IMR-90 (cell line): ENCODE measurements at regions not wholly inside any gene's neighbourhood (a gene's known extent, or its start where the extent isn't known, plus 50 kb on each side); places are given as distances from the start of the nearest gene placed in this dataset.

Source experiments
- ATAC-seq: fragments of 200-7000 bp; cut with Tn5 transposase; 2 replicates; pipeline ENCODE4 v1.9.1; 2020; ENCODE audit warnings: low read depth, mild to moderate bottlenecking, moderate library complexity
- BruUV-seq: library from RNA; stranded (reverse); fragments of 400-500 nt; replicated peaks from 2 replicates; lab custom pipeline; 2021; lab: Mats Ljungman, UMichigan
- CTCF ChIA-PET: fragments of 300-600 bp; formaldehyde crosslinking; extraction: SDS; loops from one replicate; lab custom pipeline; 2021; ENCODE audit warnings: antibody characterized with exemption; lab: Yijun Ruan, JAX
- POLR2A ChIA-PET: fragments of 300-600 bp; sonication (Branson Sonifier 250); formaldehyde crosslinking; loops from one replicate; lab custom pipeline; 2022; ENCODE audit warnings: antibody characterized with exemption; ENCODE audit not compliant: unreplicated experiment; lab: Charles Lee
- DNase-seq: peaks from one replicate; pipeline ENCODE4 v3.0.0; 2013
- H2AFZ ChIP-seq: replicated peaks from 2 replicates; pipeline ENCODE3; 2013; ENCODE audit warnings: low read length, mild to moderate bottlenecking; ENCODE audit not compliant: poor library complexity
- H2AK5ac ChIP-seq: 2 replicates; pipeline ENCODE4 v1.6.1; 2013; ENCODE audit warnings: low read depth, low read length, inconsistent platforms
- H2AK9ac ChIP-seq: replicated peaks from 2 replicates; pipeline ENCODE3; 2013; ENCODE audit warnings: mild to moderate bottlenecking, low read depth, low read length, moderate library complexity; ENCODE audit not compliant: poor library complexity
- H2BK120ac ChIP-seq: 2 replicates; pipeline ENCODE4 v1.6.1; 2013; ENCODE audit warnings: low read depth, low read length, inconsistent platforms
- H2BK15ac ChIP-seq: 3 replicates; pipeline ENCODE4 v1.6.1; 2013; ENCODE audit warnings: low read depth, low read length, inconsistent platforms
- H2BK20ac ChIP-seq: 2 replicates; pipeline ENCODE4 v1.6.1; 2013; ENCODE audit warnings: low read depth, mild to moderate bottlenecking, inconsistent platforms, low read length, moderate library complexity
- H2BK5ac ChIP-seq: 2 replicates; pipeline ENCODE4 v1.6.1; 2013; ENCODE audit warnings: mild to moderate bottlenecking, low read depth, low read length, inconsistent platforms; ENCODE audit not compliant: poor library complexity, severe bottlenecking
- H3K14ac ChIP-seq: replicated peaks from 2 replicates; pipeline ENCODE4 v1.6.1; 2013; ENCODE audit warnings: low read depth, low read length, inconsistent platforms
- H3K18ac ChIP-seq: 2 replicates; pipeline ENCODE4 v1.6.1; 2013; ENCODE audit warnings: low read depth, low read length, control low read depth
- H3K23ac ChIP-seq: 2 replicates; pipeline ENCODE4 v1.6.1; 2013; ENCODE audit warnings: low read depth, low read length, inconsistent platforms
- H3K27ac ChIP-seq: 2 replicates; pipeline ENCODE4 v1.5.1; 2013; ENCODE audit warnings: mild to moderate bottlenecking, control low read depth, low read length; ENCODE audit not compliant: insufficient read depth
- H3K27me3 ChIP-seq: 2 replicates; pipeline ENCODE4 v1.6.1; 2013; ENCODE audit warnings: low read length; ENCODE audit not compliant: control insufficient read depth, insufficient read depth
- H3K36me3 ChIP-seq: 2 replicates; pipeline ENCODE4 v1.6.1; 2013; ENCODE audit warnings: low read length, mixed read lengths; ENCODE audit not compliant: control insufficient read depth, insufficient read depth
- H3K4ac ChIP-seq: 2 replicates; pipeline ENCODE4 v1.6.1; 2013; ENCODE audit warnings: low read depth, low read length, inconsistent platforms
- H3K4me1 ChIP-seq: 2 replicates; pipeline ENCODE4 v1.6.1; 2013; ENCODE audit warnings: low read length, mixed read lengths; ENCODE audit not compliant: control insufficient read depth, insufficient read depth
- H3K4me2 ChIP-seq: 2 replicates; pipeline ENCODE4 v1.6.1; 2013; ENCODE audit warnings: low read depth, mild to moderate bottlenecking, control low read depth, low read length, moderate library complexity
- H3K4me3 ChIP-seq: 2 replicates; pipeline ENCODE4 v1.5.1; 2013; ENCODE audit warnings: low read depth, mild to moderate bottlenecking, control low read depth, low read length, moderate library complexity; ENCODE audit not compliant: insufficient read depth
- H3K56ac ChIP-seq: 2 replicates; pipeline ENCODE4 v1.6.1; 2013; ENCODE audit warnings: low read length, inconsistent platforms; ENCODE audit not compliant: insufficient read depth; ENCODE audit errors: extremely low read depth
- H3K79me1 ChIP-seq, 2 experiments: 2 replicates each; pipeline ENCODE4 v1.6.1; 2013; ENCODE audit warnings: low read length in 2 of 2, inconsistent platforms in 1 of 2, low read depth in 1 of 2
- H3K9ac ChIP-seq: 2 replicates; pipeline ENCODE4 v1.6.1; 2013; ENCODE audit warnings: low read depth, low read length, control low read depth
- H3K9me1 ChIP-seq: 2 replicates; pipeline ENCODE4 v1.6.1; 2013; ENCODE audit warnings: low read length, inconsistent platforms; ENCODE audit not compliant: insufficient read depth
- H3K9me3 ChIP-seq: 2 replicates; pipeline ENCODE4 v1.6.1; 2013; ENCODE audit warnings: low read length; ENCODE audit not compliant: control insufficient read depth, insufficient read depth
- H4K20me1 ChIP-seq: 2 replicates; pipeline ENCODE4 v1.6.1; 2013; ENCODE audit warnings: low read length, inconsistent platforms; ENCODE audit not compliant: insufficient read depth
- H4K5ac ChIP-seq: 2 replicates; pipeline ENCODE4 v1.6.1; 2013; ENCODE audit warnings: mild to moderate bottlenecking, low read depth, low read length, control low read depth
- H4K8ac ChIP-seq, 2 experiments: 2 replicates each; pipeline ENCODE4 v1.6.1; 2013; ENCODE audit warnings: low read depth in 2 of 2, low read length in 2 of 2, control low read depth in 1 of 2, inconsistent platforms in 1 of 2
- H4K91ac ChIP-seq: 2 replicates; pipeline ENCODE4 v1.6.1; 2013; ENCODE audit warnings: low read depth, low read length, inconsistent platforms; ENCODE audit not compliant: insufficient read depth
- BHLHE40 ChIP-seq: fragments of 150-350 bp; IDR thresholded peaks from 2 replicates; pipeline ENCODE4 v1.6.1; 2016; ENCODE audit warnings: mild to moderate bottlenecking, low read depth, low read length
- CEBPB ChIP-seq: IDR thresholded peaks from 2 replicates; pipeline ENCODE4 v1.6.1; 2012; ENCODE audit warnings: low read depth, low read length, improper control_type of control experiment
- ELK1 ChIP-seq: fragments of 150-350 bp; IDR thresholded peaks from 2 replicates; pipeline ENCODE4 v1.6.1; 2016; ENCODE audit warnings: low read depth, mild to moderate bottlenecking, low read length, moderate library complexity, borderline replicate concordance
- FOS ChIP-seq: fragments of 150-350 bp; IDR thresholded peaks from 2 replicates; pipeline ENCODE4 v1.6.1; 2016; ENCODE audit warnings: low read depth, low read length
- MAFK ChIP-seq: IDR thresholded peaks from 2 replicates; pipeline ENCODE4 v1.6.1; 2012; ENCODE audit warnings: low read depth, low read length, improper control_type of control experiment
- MAZ ChIP-seq: IDR thresholded peaks from 2 replicates; pipeline ENCODE4 v1.6.1; 2012; ENCODE audit warnings: low read depth, mild to moderate bottlenecking, low read length, improper control_type of control experiment, moderate library complexity, borderline replicate concordance
- MXI1 ChIP-seq: IDR thresholded peaks from 2 replicates; pipeline ENCODE4 v1.6.1; 2012; ENCODE audit warnings: low read depth, mild to moderate bottlenecking, low read length, moderate library complexity, borderline replicate concordance
- NFE2L2 ChIP-seq: fragments of 150-350 bp; IDR thresholded peaks from 2 replicates; pipeline ENCODE4 v1.6.1; 2016; ENCODE audit warnings: low read depth, mild to moderate bottlenecking, low read length
- POLR2A ChIP-seq: IDR thresholded peaks from 2 replicates; pipeline ENCODE4 v1.6.1; 2012; ENCODE audit warnings: mild to moderate bottlenecking, low read depth, low read length
- RAD21 ChIP-seq: IDR thresholded peaks from 2 replicates; pipeline ENCODE4 v1.6.1; 2012; ENCODE audit warnings: low read length, improper control_type of control experiment
- RCOR1 ChIP-seq: IDR thresholded peaks from 2 replicates; pipeline ENCODE4 v1.6.1; 2012; ENCODE audit warnings: mild to moderate bottlenecking, low read length, improper control_type of control experiment; ENCODE audit not compliant: insufficient replicate concordance
- SMC3 ChIP-seq: fragments of 150-350 bp; IDR thresholded peaks from 2 replicates; pipeline ENCODE4 v1.6.1; 2016; ENCODE audit warnings: low read depth, mild to moderate bottlenecking, antibody characterized with exemption, low read length, moderate library complexity
- USF2 ChIP-seq: fragments of 150-350 bp; IDR thresholded peaks from 2 replicates; pipeline ENCODE4 v1.6.1; 2017; ENCODE audit warnings: mild to moderate bottlenecking, antibody characterized with exemption, low read length, low read depth
- WGBS, 2 experiments: methylation state at CpG; one replicate each; pipeline versions ENCODE4 v1.1.5 to v1.1.7; 2013; ENCODE audit warnings: missing lambda C conversion rate in 2 of 2; ENCODE audit not compliant: insufficient read length in 1 of 2; ENCODE audit errors: extremely low coverage in 2 of 2; 5-methylcytosine and 5-hydroxymethylcytosine counted together
- dilution Hi-C: fragments of 300-500 bp; cut with HindIII; formaldehyde crosslinking; loops from one replicate; pipeline ENCODE4 v1.14.3; 2018; ENCODE audit warnings: low sequenced_read_pairs; ENCODE audit not compliant: unreplicated experiment
- in situ Hi-C: fragments of 300-500 bp; cut with MboI; formaldehyde crosslinking; loops from 3 replicates; pipeline ENCODE4 v1.14.3; 2019; ENCODE audit warnings: low sequenced_read_pairs, inconsistent platforms, mixed read lengths
- intact Hi-C: fragments of 100-400 bp; cut with micrococcal nuclease; formaldehyde crosslinking; loops from 2 replicates; pipeline ENCODE4 v1.10.0; 2022
- TF ChIP-seq, protein P1 (sequence below): conservative IDR thresholded peaks from 2 replicates; pipeline ENCODE4 v1.5.1; 2012; ENCODE audit warnings: mild to moderate bottlenecking, low read depth, low read length, improper control_type of control experiment

DNA sequence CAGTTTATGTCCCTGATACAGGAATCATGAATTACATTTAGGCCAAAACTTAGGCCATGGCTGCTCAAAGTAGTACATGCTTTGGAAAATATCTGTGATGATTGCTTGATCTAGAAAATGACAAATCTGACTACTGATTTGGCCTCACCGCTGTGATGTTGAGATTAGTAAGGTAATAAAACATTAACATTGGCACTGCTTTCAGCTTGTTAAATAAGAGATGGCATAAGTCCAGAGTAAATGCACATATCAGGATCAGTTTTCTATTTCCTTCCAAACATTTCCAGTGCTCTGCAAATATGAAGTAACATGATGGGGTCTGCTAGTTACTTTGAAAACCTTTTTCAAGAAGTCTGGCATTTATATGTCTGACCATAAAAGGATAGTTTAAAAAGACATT, 687.3 kb upstream of the ACTRT1 start:
- ChIA-PET CTCF (no interaction called here), POLR2A (no interaction called here)
- H2BK120ac ChIP-seq = no peak overlapping the region
- H2AK9ac ChIP-seq = no peak overlapping the region
- H3K4me3 ChIP-seq = no peak overlapping the region
- TF ChIP-seq POLR2A (no peak), NFE2L2 (no peak), RCOR1 (no peak), SMC3 (no peak), ELK1 (no peak), USF2 (no peak), BHLHE40 (no peak), MAFK (no peak), CEBPB (no peak), RAD21 (no peak), FOS (no peak), MXI1 (no peak), MAZ (no peak)
- TF ChIP-seq, protein P1, sequence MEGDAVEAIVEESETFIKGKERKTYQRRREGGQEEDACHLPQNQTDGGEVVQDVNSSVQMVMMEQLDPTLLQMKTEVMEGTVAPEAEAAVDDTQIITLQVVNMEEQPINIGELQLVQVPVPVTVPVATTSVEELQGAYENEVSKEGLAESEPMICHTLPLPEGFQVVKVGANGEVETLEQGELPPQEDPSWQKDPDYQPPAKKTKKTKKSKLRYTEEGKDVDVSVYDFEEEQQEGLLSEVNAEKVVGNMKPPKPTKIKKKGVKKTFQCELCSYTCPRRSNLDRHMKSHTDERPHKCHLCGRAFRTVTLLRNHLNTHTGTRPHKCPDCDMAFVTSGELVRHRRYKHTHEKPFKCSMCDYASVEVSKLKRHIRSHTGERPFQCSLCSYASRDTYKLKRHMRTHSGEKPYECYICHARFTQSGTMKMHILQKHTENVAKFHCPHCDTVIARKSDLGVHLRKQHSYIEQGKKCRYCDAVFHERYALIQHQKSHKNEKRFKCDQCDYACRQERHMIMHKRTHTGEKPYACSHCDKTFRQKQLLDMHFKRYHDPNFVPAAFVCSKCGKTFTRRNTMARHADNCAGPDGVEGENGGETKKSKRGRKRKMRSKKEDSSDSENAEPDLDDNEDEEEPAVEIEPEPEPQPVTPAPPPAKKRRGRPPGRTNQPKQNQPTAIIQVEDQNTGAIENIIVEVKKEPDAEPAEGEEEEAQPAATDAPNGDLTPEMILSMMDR = no peak
- no peak overlapping the region for H4K91ac ChIP-seq
- no peaks in the 10 kb centered on the region for H4K20me1 ChIP-seq
- intact Hi-C loops = no loop called here
- no peaks in the 10 kb centered on the region for H3K9me3 ChIP-seq
- no peaks in the 10 kb centered on the region for H3K36me3 ChIP-seq
- no peak overlapping the region for H2BK5ac ChIP-seq
- no peak overlapping the region for H4K8ac ChIP-seq
- H3K4me2 ChIP-seq = no peak overlapping the region
- no peak overlapping the region for H2AFZ ChIP-seq
- no peak overlapping the region for H3K18ac ChIP-seq
- no peak overlapping the region for H3K23ac ChIP-seq
- ATAC-seq (no peak), DNase-seq (no peak)
- no peak overlapping the region for H3K56ac ChIP-seq
- in situ Hi-C loops = no loop called here
- H4K5ac ChIP-seq = no peak overlapping the region
- dilution Hi-C loops = no loop called here
- H3K79me1 ChIP-seq = no peaks in the 10 kb centered on the region
- no peaks in the 10 kb centered on the region for H3K9me1 ChIP-seq
- no peaks in the 10 kb centered on the region for H3K27me3 ChIP-seq
- no peak overlapping the region for H3K9ac ChIP-seq
- no peak overlapping the region for H2AK5ac ChIP-seq
- H2BK20ac ChIP-seq = no peak overlapping the region
- H3K4ac ChIP-seq = no peak overlapping the region
- H3K4me1 ChIP-seq = no peaks in the 10 kb centered on the region
- no TSS peak for BruUV-seq
- no peak overlapping the region for H3K14ac ChIP-seq
- no peak overlapping the region for H3K27ac ChIP-seq
- no peak overlapping the region for H2BK15ac ChIP-seq
- WGBS, 2 experiments = no CpG with 5 or more reads among the region's 1 CpG
